ENCODE measurements at regions not wholly inside any gene's neighbourhood (a gene's known extent, or its start where the extent isn't known, plus 50 kb on each side); places are given as distances from the start of the nearest gene placed in this dataset.

DNA sequence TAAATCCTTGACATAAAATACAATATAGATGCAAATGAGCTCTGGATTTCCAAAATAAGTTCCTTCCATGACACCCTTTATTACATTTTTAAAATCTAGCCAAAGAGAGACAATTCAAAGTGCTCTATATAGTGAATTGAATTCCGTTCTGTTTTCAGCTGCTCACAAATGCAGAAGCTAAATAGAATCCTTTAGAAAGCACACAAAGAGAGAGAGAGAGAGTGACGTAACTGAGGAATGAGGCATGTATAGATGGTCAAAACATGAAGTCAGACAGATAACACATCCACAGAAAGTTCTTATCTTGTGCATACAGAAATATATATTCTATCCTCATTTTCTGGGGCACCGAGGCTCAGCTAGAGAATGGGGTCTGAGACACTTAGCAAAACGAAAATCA lies 344.7 kb upstream of the NETO1 start:
- Histone ChIP-seq H3K27me3 (ENCODE audit: control insufficient read depth in 2 of 2, insufficient read depth in 2 of 2, low read length in 2 of 2) (no peaks in the 10 kb centered on the region), H3K27ac (ENCODE audit: low read depth in 1 of 2, low read length in 2 of 2) (no peak overlapping the region), H3K4me1 (ENCODE audit: control insufficient read depth in 1 of 2, insufficient read depth in 2 of 2, low read length in 2 of 2) (no peaks in the 10 kb centered on the region), H3K9ac (ENCODE audit: insufficient read depth, low read length, poor library complexity, severe bottlenecking) (no peak overlapping the region), H3K36me3 (replicated peaks in 1 of 2; ENCODE audit: control insufficient read depth in 1 of 2, insufficient read depth in 2 of 2, low read length in 2 of 2) (no peaks in the 10 kb centered on the region), H3K4me2 (replicated peaks; ENCODE audit: extremely low read depth, low read length, poor library complexity, severe bottlenecking) (no peak overlapping the region), H3K4me3 (replicated peaks in 1 of 3; ENCODE audit: low read depth in 2 of 3, low read length in 3 of 3) (no peak overlapping the region), H3K9me3 (replicated peaks in 1 of 2; ENCODE audit: control insufficient read depth in 1 of 2, insufficient read depth in 1 of 2, low read length in 2 of 2) (peaks cover 0 to 4% of the 10 kb centered on the region in 2 donors), H2AFZ (ENCODE audit: insufficient read depth, low read depth, low read length, poor library complexity, severe bottlenecking) (no peak overlapping the region), H3K79me2 (ENCODE audit: insufficient read depth, low read length) (no peaks in the 10 kb centered on the region), H4K20me1 (ENCODE audit: insufficient read depth, low read length) (no peaks in the 10 kb centered on the region)
- H3K27me3 Mint-ChIP-seq (ENCODE audit: low read depth in 3 of 3), result no peaks in the 10 kb centered on the region
- intact Hi-C loops (cut with micrococcal nuclease), result no loop called here
- no peak overlapping the region for H3K4me3 Mint-ChIP-seq
- no peak for DNase-seq
- H3K9me3 Mint-ChIP-seq, result peaks cover 0 to 5% (median 3%) of the 10 kb centered on the region in 7 donors
- H3K27ac Mint-ChIP-seq, result no peak overlapping the region
- no peaks in the 10 kb centered on the region for H3K36me3 Mint-ChIP-seq
- TF ChIP-seq, protein P1, sequence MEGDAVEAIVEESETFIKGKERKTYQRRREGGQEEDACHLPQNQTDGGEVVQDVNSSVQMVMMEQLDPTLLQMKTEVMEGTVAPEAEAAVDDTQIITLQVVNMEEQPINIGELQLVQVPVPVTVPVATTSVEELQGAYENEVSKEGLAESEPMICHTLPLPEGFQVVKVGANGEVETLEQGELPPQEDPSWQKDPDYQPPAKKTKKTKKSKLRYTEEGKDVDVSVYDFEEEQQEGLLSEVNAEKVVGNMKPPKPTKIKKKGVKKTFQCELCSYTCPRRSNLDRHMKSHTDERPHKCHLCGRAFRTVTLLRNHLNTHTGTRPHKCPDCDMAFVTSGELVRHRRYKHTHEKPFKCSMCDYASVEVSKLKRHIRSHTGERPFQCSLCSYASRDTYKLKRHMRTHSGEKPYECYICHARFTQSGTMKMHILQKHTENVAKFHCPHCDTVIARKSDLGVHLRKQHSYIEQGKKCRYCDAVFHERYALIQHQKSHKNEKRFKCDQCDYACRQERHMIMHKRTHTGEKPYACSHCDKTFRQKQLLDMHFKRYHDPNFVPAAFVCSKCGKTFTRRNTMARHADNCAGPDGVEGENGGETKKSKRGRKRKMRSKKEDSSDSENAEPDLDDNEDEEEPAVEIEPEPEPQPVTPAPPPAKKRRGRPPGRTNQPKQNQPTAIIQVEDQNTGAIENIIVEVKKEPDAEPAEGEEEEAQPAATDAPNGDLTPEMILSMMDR (IDR thresholded peaks at IDR 0.05), result no peak
- WGBS (ENCODE audit: insufficient coverage), result no CpG with 5 or more reads among the region's 4 CpGs
- no peaks in the 10 kb centered on the region for H3K4me1 Mint-ChIP-seq

DNA sequence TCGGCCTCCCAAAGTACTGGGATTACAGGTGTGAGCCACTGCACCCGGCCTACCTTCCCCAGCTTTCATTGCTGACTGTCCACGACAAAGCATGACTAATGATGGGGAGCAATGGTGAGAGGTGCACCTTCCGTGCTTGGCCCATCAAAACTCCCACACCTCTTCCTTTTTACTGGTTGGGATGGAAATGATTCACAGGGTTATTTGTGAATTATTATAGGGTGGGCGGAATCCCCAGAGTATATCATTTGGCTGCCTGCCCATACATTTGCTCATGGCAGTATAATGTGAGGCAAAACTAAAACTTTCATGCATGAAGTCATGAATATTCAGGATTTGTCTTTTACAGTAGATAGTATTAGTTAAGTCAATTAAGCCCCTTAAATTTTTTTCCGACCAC lies 334.2 kb upstream of the NETO1 start:
- Mint-ChIP-seq H3K27ac (no peak overlapping the region), H3K4me1 (no peaks in the 10 kb centered on the region), H3K4me3 (no peak overlapping the region), H3K27me3 (ENCODE audit: low read depth in 3 of 3) (peaks cover 0 to 2% (median 0%) of the 10 kb centered on the region in 3 donors), H3K9me3 (peaks cover 0 to 5% (median 0%) of the 10 kb centered on the region in 7 donors), H3K36me3 (no peaks in the 10 kb centered on the region)
- TF ChIP-seq, protein P1 (IDR thresholded peaks at IDR 0.05), result no peak
- H3K27ac ChIP-seq (ENCODE audit: low read depth in 1 of 2, low read length in 2 of 2), result no peak overlapping the region
- no peak overlapping the region for H3K4me2 ChIP-seq (replicated peaks; ENCODE audit: extremely low read depth, low read length, poor library complexity, severe bottlenecking)
- no peak overlapping the region for H3K9ac ChIP-seq (ENCODE audit: insufficient read depth, low read length, poor library complexity, severe bottlenecking)
- H3K9me3 ChIP-seq (replicated peaks in 1 of 2; ENCODE audit: control insufficient read depth in 1 of 2, insufficient read depth in 1 of 2, low read length in 2 of 2), result no peaks in the 10 kb centered on the region
- H4K20me1 ChIP-seq (ENCODE audit: insufficient read depth, low read length), result no peaks in the 10 kb centered on the region
- intact Hi-C loops (cut with micrococcal nuclease), result no loop called here
- no peaks in the 10 kb centered on the region for H3K4me1 ChIP-seq (ENCODE audit: control insufficient read depth in 1 of 2, insufficient read depth in 2 of 2, low read length in 2 of 2)
- H2AFZ ChIP-seq (ENCODE audit: insufficient read depth, low read depth, low read length, poor library complexity, severe bottlenecking), result no peak overlapping the region
- no peak overlapping the region for H3K4me3 ChIP-seq (replicated peaks in 1 of 3; ENCODE audit: low read depth in 2 of 3, low read length in 3 of 3)
- DNase-seq, result no peak
- WGBS (ENCODE audit: insufficient coverage), result 100% methylated on average over 1 of the region's 6 CpGs
- no peaks in the 10 kb centered on the region for H3K27me3 ChIP-seq (ENCODE audit: control insufficient read depth in 2 of 2, insufficient read depth in 2 of 2, low read length in 2 of 2)
- no peaks in the 10 kb centered on the region for H3K36me3 ChIP-seq (replicated peaks in 1 of 2; ENCODE audit: control insufficient read depth in 1 of 2, insufficient read depth in 2 of 2, low read length in 2 of 2)
- H3K79me2 ChIP-seq (ENCODE audit: insufficient read depth, low read length), result no peaks in the 10 kb centered on the region

All from CD14-positive monocyte (primary cell).